Kidney glomerular epithelial cell (primary cell): ENCODE measurements at regions not wholly inside any gene's neighbourhood (a gene's known extent, or its start where the extent isn't known, plus 50 kb on each side); places are given as distances from the start of the nearest gene placed in this dataset.

ENCODE experiments used
- DNase-seq: peaks from one replicate; lab custom pipeline; 2025; lab: John Stamatoyannopoulos, UW

DNA sequence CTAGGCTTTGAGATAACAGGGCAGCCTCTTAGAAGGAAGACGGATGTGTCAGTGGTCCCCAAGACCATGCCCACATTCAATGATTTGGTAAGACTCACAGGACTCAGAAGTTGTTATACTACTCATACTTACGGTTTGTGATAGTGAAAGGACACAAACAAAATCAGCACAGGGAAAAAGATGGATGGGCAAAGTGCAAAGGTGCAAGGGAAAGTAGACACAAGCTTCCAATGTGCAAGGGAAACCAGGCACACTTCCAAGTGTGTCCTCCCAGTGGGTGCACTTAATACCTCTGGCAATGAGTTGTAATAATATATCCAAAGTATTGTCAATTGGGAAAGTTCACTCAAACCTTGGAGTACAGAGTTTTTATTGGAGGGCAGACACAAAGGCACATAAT lies 53.8 kb upstream of the VCX start:
- DNase-seq, result no peak

- no peak for DNase-seq
Measured at GRCh38 chrX:7788334-7788733, 54.6 kb upstream of the VCX start.

- no peak for DNase-seq
Measured at GRCh38 chrX:7787714-7788113, 55.3 kb upstream of the VCX start.

DNA sequence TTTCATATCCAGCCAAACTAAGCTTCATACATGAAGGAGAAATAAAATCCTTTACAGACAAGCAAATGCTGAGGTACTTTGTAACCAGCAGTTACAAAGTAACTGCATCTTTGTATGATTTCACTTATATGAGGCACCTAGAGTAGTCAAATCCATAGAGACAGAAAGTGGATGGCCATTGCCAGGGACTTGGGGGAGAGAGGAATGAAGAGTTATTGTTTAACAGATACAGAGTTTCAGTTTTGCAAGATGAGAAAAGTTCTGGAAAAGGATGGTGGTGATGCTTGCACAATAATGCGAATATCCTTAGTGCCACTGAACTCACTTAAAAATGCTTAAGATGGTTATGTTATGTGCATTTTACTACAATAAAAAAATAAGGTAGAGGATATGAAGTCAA lies 58.4 kb upstream of the VCX start:
- DNase-seq, result no peak

GRCh38 chrX:7779644-7780043 lies 63.3 kb upstream of the VCX start:
- DNase-seq, result no peak

GRCh38 chrX:7775987-7776386 lies 67.0 kb upstream of the VCX start:
- no peak for DNase-seq

DNA sequence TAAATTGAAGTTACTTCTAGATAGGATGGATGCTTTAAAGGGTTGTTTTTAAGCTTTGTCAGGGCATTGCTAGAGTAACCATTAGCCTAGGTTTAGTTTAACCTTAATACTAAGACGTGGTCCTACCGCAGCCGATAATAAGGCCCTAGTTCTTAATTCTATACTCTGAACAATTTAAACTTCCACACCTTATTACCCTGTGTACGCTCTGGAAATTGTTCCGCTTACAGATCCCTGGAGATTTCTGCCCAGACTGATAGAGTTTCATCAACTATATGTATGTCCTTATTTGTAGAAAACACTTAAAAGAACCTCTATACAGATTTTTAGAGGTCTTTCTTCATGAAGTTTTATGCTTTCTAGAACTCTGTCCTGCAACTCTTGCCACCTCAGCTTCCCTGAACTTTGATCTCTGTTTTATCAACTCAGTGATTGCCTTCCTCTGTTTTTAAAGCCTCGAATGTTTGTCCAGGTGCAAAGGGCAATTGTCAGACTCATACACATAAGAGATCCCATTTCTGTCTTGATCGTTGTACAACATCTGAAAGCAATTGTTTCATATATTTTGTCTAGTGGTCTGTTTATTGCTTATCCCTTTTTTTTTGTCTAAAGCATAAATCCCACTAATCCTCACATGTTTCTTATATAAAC lies 71.1 kb upstream of the VCX start:
- no peak for DNase-seq

DNA sequence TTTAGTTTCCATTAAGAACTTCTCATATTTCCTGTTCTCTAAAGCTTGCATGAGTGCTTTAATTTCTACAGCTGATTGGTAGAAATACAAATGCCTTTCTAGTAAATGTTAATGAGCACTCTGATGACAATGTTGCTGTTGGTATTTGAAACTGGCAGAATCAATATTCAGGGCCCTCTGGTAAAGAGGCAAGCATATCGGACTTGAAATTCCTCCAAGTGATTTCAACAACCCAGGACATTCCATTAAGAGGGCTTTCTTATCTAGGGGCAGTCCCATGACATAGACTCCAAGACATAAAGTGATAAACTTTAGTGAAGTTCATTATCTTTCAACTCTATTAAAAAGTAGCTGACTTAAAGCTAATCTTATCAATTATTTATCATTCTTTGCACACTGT lies 83.1 kb upstream of the VCX start:
- no peak for DNase-seq

DNA sequence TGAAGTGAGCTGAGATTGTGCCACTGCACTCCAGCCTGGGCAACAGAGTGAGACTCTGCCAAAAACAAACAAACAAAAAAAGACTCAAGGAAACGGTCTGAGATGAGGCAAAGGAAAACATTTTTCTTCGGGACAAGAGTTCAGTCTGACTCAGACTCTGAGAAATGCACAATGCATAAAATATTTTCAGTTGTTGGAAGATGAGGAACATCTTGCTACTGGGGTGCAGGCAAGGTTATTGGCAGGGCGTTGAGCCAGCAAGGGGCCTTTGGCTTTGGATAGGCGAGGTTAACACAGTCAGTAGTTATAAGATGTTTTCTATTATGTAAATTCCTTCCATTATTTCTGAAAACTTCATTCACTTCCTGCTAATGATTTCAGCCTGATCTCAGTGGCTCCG lies 96.1 kb upstream of the VCX start:
- DNase-seq, result no peak

- no peak for DNase-seq
Measured at GRCh38 chrX:7730071-7730470, 112.9 kb upstream of the VCX start.

- DNase-seq, result no peak
Measured at GRCh38 chrX:7720519-7720918, 122.5 kb upstream of the VCX start.

GRCh38 chrX:7714351-7714750 lies 128.6 kb upstream of the VCX start:
- no peak for DNase-seq

DNA sequence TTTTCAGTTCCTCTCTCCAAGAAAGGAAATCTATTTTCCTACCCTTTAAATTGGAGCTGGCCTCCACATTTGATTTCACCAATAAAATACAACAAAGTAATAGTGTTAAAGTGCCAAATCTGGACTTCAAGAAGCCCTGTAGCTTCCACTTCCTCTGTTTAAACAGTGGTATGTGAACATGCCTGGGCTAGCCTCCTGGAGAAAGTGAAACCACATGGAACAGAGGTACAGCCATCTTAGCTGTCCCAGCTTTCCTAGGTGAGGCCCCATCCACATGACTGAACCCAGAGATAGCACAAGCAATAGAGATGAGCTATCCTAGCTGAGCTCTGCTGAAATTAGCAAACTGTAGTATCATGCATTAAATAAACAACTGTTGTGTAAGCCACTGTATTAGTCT lies 131.8 kb upstream of the VCX start:
- DNase-seq, result no peak

GRCh38 chrX:7709845-7710244 lies 133.1 kb upstream of the VCX start:
- no peak for DNase-seq

DNA sequence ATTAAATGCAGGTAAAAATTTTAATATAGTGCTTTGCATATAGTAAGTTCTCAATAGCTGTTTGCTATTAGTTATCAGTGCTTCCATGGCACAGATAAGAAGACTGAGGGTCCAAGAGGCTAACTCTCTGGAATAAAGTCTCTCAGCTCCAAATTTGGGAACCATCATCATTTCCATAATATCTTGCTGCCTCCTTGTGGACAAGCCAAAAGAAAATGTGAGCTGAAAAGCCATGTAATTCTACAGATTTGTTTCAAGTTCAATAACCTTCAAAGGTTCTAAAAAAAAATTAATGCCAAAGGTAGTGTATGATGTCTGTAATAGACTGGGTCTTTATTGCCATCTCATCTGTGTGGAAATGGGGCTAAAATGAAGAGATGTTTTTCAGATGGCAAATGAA lies 136.9 kb upstream of the VCX start:
- DNase-seq, result no peak

- no peak for DNase-seq
Measured at GRCh38 chrX:7704205-7704604, 138.8 kb upstream of the VCX start.

DNA sequence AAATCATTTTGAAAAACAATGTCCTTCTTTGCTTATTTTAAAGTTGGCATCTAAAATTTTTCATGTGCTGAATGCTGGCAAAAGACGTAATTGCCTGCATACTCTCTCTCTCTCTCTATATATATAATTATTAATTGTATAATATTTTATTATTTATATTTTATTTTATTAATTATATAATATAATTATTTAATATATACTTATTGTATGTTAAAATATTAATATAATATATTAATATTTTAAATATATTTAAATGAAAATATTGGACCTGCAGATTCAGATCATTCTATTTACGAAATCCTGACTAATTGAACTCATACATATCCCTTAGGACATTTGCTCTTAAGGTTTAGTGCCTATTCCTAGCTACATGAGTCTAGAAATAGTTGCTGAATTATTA lies 144.7 kb upstream of the VCX start:
- DNase-seq, result no peak

DNA sequence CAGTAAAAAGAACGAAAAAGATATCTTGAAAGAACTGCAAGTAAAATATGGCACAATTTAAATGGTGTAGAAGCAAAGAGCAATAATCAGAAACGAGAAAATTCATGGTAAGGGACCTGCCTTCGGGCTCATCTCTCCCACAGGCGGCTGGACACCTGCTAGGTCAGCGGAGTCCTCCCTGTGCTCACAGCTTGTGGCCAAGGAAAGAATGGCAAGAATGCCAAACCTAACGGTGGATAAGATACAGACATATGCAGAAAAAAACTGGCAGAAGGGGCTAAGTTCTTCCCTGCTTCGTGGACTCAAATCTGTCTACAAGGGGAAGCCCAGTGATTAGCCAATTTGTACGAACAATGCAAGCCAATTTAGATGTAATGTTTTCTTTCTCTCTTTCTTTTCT lies 152.1 kb upstream of the VCX start:
- DNase-seq, result no peak

- DNase-seq, result no peak
Measured at GRCh38 chrX:7689791-7690412, 153.1 kb upstream of the VCX start.

DNA sequence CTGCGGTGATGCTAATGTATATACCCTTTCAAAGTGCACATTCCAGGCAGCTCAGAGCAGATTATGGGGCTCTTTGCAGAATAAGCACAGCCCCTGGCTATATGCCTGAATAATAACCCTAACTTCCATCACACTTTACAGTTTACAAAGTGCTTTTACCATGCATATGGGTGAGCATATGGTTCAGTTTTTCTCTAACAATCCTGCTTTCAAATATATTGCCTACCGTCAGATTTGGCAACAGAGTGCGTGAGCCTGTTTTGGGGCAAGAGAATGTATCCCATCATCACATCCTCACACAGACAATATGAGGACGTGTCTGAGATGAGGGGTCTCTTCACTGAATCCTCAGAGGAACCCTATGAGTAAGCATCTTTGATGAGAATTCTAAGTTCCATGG lies 162.8 kb upstream of the VCX start:
- no peak for DNase-seq

- no peak for DNase-seq
Measured at GRCh38 chrX:7654316-7654715, 188.7 kb upstream of the VCX start.

- DNase-seq, result no peak
Measured at GRCh38 chrX:7647831-7648230, 195.1 kb upstream of the VCX start.

- no peak for DNase-seq
Measured at GRCh38 chrX:7641141-7641540, 201.8 kb upstream of the VCX start.

DNA sequence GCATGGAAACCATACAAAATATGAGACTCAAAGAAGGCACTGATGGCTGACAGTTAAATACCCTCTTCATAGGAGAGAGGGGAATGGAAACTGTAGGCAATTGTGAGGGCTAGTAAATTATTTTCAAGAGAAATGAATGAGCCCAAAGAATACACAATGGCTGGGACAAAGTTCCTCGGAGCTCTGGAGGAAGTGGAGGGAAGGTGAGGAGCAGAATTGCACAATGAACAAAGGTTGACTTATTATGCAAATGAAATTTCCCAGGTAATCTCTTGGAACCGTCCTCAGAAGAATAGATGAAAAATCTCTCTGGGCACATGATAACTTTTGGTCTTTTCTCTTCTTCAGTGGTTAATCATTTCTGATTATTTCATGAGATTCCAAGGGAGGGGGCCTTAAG lies 202.6 kb upstream of the VCX start:
- DNase-seq, result no peak
